Frontal cortex (tissue), 3 donors: ENCODE measurements at regions not wholly inside any gene's neighbourhood (a gene's known extent, or its start where the extent isn't known, plus 50 kb on each side); places are given as distances from the start of the nearest gene placed in this dataset.

ENCODE experiments used
- DNase-seq, 2 donors: peaks; one replicate each; pipeline ENCODE4 v3.0.0; 2012; ENCODE audit warnings: low spot score in 2 of 2
- FAIRE-seq: peaks from 2 replicates; lab custom pipeline; 2012; peaks lifted over from hg19 to GRCh38; lab: Jason Lieb, UNC
- donor health status: control.
- donor health status: control.
- donor health status: control.

- FAIRE-seq (no peak), DNase-seq (no peak)
Measured at GRCh38 chr5:119785057-119785456, 155.7 kb downstream of the FAM170A start.

- FAIRE-seq (no peak), DNase-seq (no peak)
Measured at GRCh38 chr5:119789406-119790117, 160.2 kb downstream of the FAM170A start.

GRCh38 chr5:119792161-119792799, 162.9 kb downstream of the FAM170A start:
- DNase-seq (no peak), FAIRE-seq (no peak)

- FAIRE-seq (no peak), DNase-seq (no peak)
Measured at GRCh38 chr5:119795768-119796167, 166.4 kb downstream of the FAM170A start.

- no peak for DNase-seq
- no peak for FAIRE-seq
Measured at GRCh38 chr5:119801570-119801969, 172.2 kb downstream of the FAM170A start.

GRCh38 chr5:119808024-119808423, 178.7 kb downstream of the FAM170A start:
- DNase-seq (no peak), FAIRE-seq (no peak)

- FAIRE-seq (no peak), DNase-seq (no peak)
Measured at GRCh38 chr5:119808474-119808873, 179.1 kb downstream of the FAM170A start.

GRCh38 chr5:119810217-119810616, 180.9 kb downstream of the FAM170A start:
- DNase-seq (no peak), FAIRE-seq (no peak)

- FAIRE-seq (no peak), DNase-seq (no peak)
Measured at GRCh38 chr5:119811458-119811857, 182.1 kb downstream of the FAM170A start.

- DNase-seq (no peak), FAIRE-seq (no peak)
Measured at GRCh38 chr5:119814655-119815054, 185.3 kb downstream of the FAM170A start.

- DNase-seq = no peak
- FAIRE-seq = no peak
Measured at GRCh38 chr5:119816055-119816454, 186.7 kb downstream of the FAM170A start.

- DNase-seq (no peak), FAIRE-seq (no peak)
Measured at GRCh38 chr5:119820016-119820415, 190.7 kb downstream of the FAM170A start.

- no peak for FAIRE-seq
Measured at GRCh38 chr5:119820608-119821007, 191.2 kb downstream of the FAM170A start.

GRCh38 chr5:119828541-119828940, 199.2 kb downstream of the FAM170A start:
- no peak for DNase-seq
- no peak for FAIRE-seq

More at GRCh38 chr5:119820608-119821007, 191.2 kb downstream of the FAM170A start:
- no peak for DNase-seq

- FAIRE-seq = no peak
- DNase-seq = no peak
Measured at GRCh38 chr5:119829341-119829740, 200.0 kb downstream of the FAM170A start.

GRCh38 chr5:119833176-119833575, 203.8 kb downstream of the FAM170A start:
- DNase-seq (no peak), FAIRE-seq (no peak)

GRCh38 chr5:119840175-119840574, 210.8 kb downstream of the FAM170A start:
- DNase-seq (no peak), FAIRE-seq (no peak)

- FAIRE-seq = no peak
- no peak for DNase-seq
Measured at GRCh38 chr5:119852140-119852539, 222.8 kb downstream of the FAM170A start.

GRCh38 chr5:119860463-119860862, 231.1 kb downstream of the FAM170A start:
- FAIRE-seq = no peak
- no peak for DNase-seq

GRCh38 chr5:119862619-119863018, 233.3 kb downstream of the FAM170A start:
- DNase-seq (no peak), FAIRE-seq (no peak)

GRCh38 chr5:119864286-119864685, 234.9 kb downstream of the FAM170A start:
- no peak for FAIRE-seq
- DNase-seq = no peak

- no peak for FAIRE-seq
- no peak for DNase-seq
Measured at GRCh38 chr5:119873611-119874010, 244.3 kb downstream of the FAM170A start.
